Osteocyte (in vitro differentiated cells): ENCODE measurements at regions not wholly inside any gene's neighbourhood (a gene's known extent, or its start where the extent isn't known, plus 50 kb on each side); places are given as distances from the start of the nearest gene placed in this dataset.

Source experiments
- DNase-seq: peaks from one replicate; pipeline ENCODE4 v3.0.0; 2021; ENCODE audit warnings: mixed read lengths; ENCODE audit not compliant: unreplicated experiment; ENCODE audit errors: extremely low spot score
- H3K27ac Mint-ChIP-seq: one replicate; pipeline ENCODE4 v1.8.0; 2021; ENCODE audit warnings: mild to moderate bottlenecking, mixed read lengths; ENCODE audit not compliant: unreplicated experiment
- H3K27me3 Mint-ChIP-seq: one replicate; pipeline ENCODE4 v1.8.0; 2021; ENCODE audit warnings: mixed read lengths; ENCODE audit not compliant: unreplicated experiment
- H3K36me3 Mint-ChIP-seq: one replicate; pipeline ENCODE4 v1.8.0; 2021; ENCODE audit warnings: mixed read lengths; ENCODE audit not compliant: unreplicated experiment
- H3K4me1 Mint-ChIP-seq: one replicate; pipeline ENCODE4 v1.8.0; 2021; ENCODE audit warnings: mixed read lengths; ENCODE audit not compliant: unreplicated experiment
- H3K4me3 Mint-ChIP-seq: one replicate; pipeline ENCODE4 v1.8.0; 2021; ENCODE audit warnings: mild to moderate bottlenecking, moderate library complexity, mixed read lengths; ENCODE audit not compliant: unreplicated experiment
- H3K9me3 Mint-ChIP-seq: one replicate; pipeline ENCODE4 v1.8.0; 2021; ENCODE audit warnings: mixed read lengths; ENCODE audit not compliant: unreplicated experiment
- TF ChIP-seq, protein P1 (sequence below): fragments of 200-600 bp; sonication (generic); IDR thresholded peaks from 2 replicates; pipeline ENCODE4 v1.5.0; 2021; ENCODE audit warnings: antibody characterized with exemption, mild to moderate bottlenecking, moderate library complexity

DNA sequence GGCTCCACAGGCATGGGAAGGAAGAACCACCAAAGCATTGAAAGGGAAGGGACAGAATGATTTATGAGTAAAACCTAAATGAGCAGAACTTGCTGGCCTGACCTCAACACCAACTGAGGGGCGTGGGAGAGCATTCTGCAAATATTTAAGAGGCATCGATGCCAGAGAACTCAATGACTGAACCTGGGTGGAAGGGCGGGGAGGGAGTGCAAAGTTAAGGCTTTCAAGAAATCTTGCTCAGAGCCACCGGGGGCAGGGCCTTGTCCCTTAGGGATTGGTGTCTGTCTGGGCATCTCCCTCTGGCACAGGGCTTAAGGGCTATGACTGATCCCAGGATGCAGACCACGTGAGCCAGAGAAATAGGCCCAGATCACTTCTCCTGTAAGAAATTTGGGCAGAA is 137.1 kb downstream of the ADAMTS15 start:
- no peaks in the 10 kb centered on the region for H3K9me3 Mint-ChIP-seq
- H3K27ac Mint-ChIP-seq, result peak overlapping the region; percentile 54
- TF ChIP-seq, protein P1, sequence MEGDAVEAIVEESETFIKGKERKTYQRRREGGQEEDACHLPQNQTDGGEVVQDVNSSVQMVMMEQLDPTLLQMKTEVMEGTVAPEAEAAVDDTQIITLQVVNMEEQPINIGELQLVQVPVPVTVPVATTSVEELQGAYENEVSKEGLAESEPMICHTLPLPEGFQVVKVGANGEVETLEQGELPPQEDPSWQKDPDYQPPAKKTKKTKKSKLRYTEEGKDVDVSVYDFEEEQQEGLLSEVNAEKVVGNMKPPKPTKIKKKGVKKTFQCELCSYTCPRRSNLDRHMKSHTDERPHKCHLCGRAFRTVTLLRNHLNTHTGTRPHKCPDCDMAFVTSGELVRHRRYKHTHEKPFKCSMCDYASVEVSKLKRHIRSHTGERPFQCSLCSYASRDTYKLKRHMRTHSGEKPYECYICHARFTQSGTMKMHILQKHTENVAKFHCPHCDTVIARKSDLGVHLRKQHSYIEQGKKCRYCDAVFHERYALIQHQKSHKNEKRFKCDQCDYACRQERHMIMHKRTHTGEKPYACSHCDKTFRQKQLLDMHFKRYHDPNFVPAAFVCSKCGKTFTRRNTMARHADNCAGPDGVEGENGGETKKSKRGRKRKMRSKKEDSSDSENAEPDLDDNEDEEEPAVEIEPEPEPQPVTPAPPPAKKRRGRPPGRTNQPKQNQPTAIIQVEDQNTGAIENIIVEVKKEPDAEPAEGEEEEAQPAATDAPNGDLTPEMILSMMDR, result no peak
- peak; percentile 40 for DNase-seq
- no peak overlapping the region for H3K4me3 Mint-ChIP-seq
- H3K27me3 Mint-ChIP-seq, result no peaks in the 10 kb centered on the region
- peaks cover 36% of the 10 kb centered on the region for H3K4me1 Mint-ChIP-seq
- no peaks in the 10 kb centered on the region for H3K36me3 Mint-ChIP-seq

DNA sequence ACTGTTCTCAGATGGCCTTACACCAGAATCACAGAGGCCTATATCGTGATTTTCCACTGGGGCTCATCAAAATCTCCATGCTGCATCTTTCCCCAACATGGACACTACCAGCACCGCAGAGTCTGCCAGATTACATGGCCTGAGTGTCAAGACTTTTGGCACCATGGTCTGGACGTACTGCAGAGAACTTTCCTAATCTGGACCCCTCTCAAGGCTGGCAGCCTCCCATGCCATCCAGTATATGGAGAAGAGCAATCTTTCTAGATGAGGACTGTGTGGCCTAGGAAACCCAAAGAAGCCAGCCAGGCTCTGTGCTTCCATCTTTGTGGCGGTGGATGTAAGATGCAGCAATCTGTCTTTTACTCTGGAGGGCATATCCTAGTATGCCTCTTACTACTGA is 139.2 kb downstream of the ADAMTS15 start:
- TF ChIP-seq, protein P1, result no peak
- H3K9me3 Mint-ChIP-seq, result no peaks in the 10 kb centered on the region
- H3K27me3 Mint-ChIP-seq, result no peaks in the 10 kb centered on the region
- H3K27ac Mint-ChIP-seq, result no peak overlapping the region
- no peaks in the 10 kb centered on the region for H3K36me3 Mint-ChIP-seq
- no peak overlapping the region for H3K4me3 Mint-ChIP-seq
- peaks cover 16% of the 10 kb centered on the region for H3K4me1 Mint-ChIP-seq
- DNase-seq, result peak; percentile 34

DNA sequence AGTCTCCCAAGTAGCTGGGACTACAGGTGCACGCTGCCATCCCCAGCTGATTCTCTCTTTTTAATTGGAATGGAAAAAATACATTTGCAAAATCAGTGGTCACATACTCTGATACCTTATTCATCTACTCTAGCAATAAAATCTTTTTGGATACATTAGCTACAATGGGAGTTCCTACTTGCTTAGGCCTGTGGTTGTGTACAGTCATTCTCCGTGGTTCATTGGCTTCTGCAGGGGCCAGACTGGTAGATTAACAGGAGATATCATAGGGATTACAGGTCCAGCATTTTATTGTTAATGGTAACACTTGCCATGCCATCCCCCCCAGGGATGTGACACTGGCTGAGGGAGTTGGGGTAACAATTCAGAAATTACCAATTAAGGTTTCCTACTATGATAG is 140.0 kb downstream of the ADAMTS15 start:
- peaks cover 15% of the 10 kb centered on the region for H3K4me1 Mint-ChIP-seq
- no peaks in the 10 kb centered on the region for H3K27me3 Mint-ChIP-seq
- no peaks in the 10 kb centered on the region for H3K9me3 Mint-ChIP-seq
- TF ChIP-seq, protein P1, result no peak
- H3K36me3 Mint-ChIP-seq, result no peaks in the 10 kb centered on the region
- DNase-seq, result peak; percentile 8
- no peak overlapping the region for H3K27ac Mint-ChIP-seq
- no peak overlapping the region for H3K4me3 Mint-ChIP-seq

DNA sequence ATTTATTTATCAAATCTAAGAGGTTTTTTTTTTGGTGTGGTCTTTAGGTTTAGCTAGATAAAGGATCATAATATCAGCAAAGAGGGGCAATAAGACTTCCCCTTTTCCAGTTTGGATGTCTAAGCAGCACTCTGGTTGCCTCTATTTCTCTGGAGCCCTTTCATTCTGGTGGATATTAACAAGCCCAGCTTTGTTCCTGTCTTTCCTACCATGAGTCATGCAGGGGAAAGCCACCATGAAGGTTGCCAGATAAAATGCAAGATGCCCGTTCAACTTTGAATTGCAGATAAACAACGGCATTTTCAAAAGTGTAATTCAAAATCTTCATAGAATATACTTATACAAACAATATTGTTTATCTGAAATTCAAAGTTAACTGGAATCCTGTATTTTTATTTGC is 143.6 kb downstream of the ADAMTS15 start:
- Mint-ChIP-seq H3K9me3 (no peaks in the 10 kb centered on the region), H3K4me3 (no peak overlapping the region), H3K27ac (no peak overlapping the region), H3K4me1 (no peaks in the 10 kb centered on the region), H3K27me3 (no peaks in the 10 kb centered on the region), H3K36me3 (no peaks in the 10 kb centered on the region)
- no peak for DNase-seq
- TF ChIP-seq, protein P1, result no peak

DNA sequence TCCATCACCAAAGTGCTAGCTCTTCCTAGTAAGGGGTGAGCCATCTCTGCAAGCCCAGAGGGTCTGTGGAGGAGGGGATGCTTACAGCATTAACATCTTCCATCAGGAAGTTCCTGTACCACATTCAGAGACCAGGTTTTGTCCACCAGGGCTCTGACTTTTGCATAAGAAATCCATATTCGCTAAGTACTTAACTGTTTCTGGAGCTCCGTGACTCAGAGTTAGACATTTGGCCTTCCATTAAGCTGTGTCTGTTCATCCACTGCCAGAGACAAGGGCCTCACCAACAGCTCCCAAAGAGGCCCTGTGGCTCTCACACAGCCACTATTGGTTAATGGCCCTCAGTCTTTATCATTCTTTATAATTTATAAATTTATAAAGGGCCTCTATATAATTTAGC is 144.6 kb downstream of the ADAMTS15 start:
- DNase-seq, result no peak
- TF ChIP-seq, protein P1, result no peak
- Mint-ChIP-seq H3K27me3 (no peaks in the 10 kb centered on the region), H3K4me1 (no peaks in the 10 kb centered on the region), H3K27ac (no peak overlapping the region), H3K9me3 (no peaks in the 10 kb centered on the region), H3K36me3 (no peaks in the 10 kb centered on the region), H3K4me3 (no peak overlapping the region)
